HL-60 (cell line): ENCODE measurements at regions not wholly inside any gene's neighbourhood (a gene's known extent, or its start where the extent isn't known, plus 50 kb on each side); places are given as distances from the start of the nearest gene placed in this dataset.

ENCODE experiments used
- DNase-seq, 2 experiments: peaks; one replicate each; pipeline ENCODE4 v3.0.0-alpha.2; 2010 to 2020; ENCODE audit warnings: low read depth in 1 of 2, low spot score in 1 of 2
- H3K27ac ChIP-seq: fragments of 250-450 bp; sonication (Bioruptor Pico); replicated peaks from 2 replicates; pipeline ENCODE4 v1.5.1; 2020; ENCODE audit warnings: mild to moderate bottlenecking, moderate library complexity
- H3K27me3 ChIP-seq: fragments of 250-450 bp; sonication (Bioruptor Pico); 2 replicates; pipeline ENCODE4 v1.5.1; 2021; ENCODE audit warnings: mild to moderate bottlenecking, moderate library complexity; ENCODE audit not compliant: insufficient read depth, poor library complexity, severe bottlenecking
- H3K4me3 ChIP-seq: replicated peaks from 2 replicates; pipeline ENCODE4 v1.5.1; 2011; ENCODE audit warnings: mild to moderate bottlenecking, control low read depth, low read length; ENCODE audit not compliant: insufficient read depth
- CTCF ChIP-seq: IDR thresholded peaks from one replicate; pipeline ENCODE4 v1.5.1; 2011; ENCODE audit warnings: low read length, control low read depth, inconsistent platforms; ENCODE audit not compliant: insufficient read depth
- GABPA ChIP-seq: IDR thresholded peaks from 2 replicates; pipeline ENCODE4 v1.6.1; 2012; ENCODE audit warnings: low read depth
- POLR2AphosphoS5 ChIP-seq: IDR thresholded peaks from 2 replicates; pipeline ENCODE4 v1.6.1; 2012; ENCODE audit warnings: low read depth
- REST ChIP-seq: IDR thresholded peaks from 2 replicates; pipeline ENCODE4 v1.6.1; 2012; ENCODE audit warnings: low read depth; ENCODE audit not compliant: insufficient replicate concordance
- SPI1 ChIP-seq: IDR thresholded peaks from 2 replicates; pipeline ENCODE4 v1.6.1; 2012; ENCODE audit warnings: low read depth, mild to moderate bottlenecking, borderline replicate concordance

GRCh38 chr18:60646725-60647124 lies 274.1 kb upstream of the MC4R start:
- Histone ChIP-seq H3K27me3 (no peaks in the 10 kb centered on the region), H3K27ac (no peak overlapping the region), H3K4me3 (no peak overlapping the region)
- no peak for DNase-seq
- no peak for TF ChIP-seq SPI1
- no peak for TF ChIP-seq REST
- no peak for TF ChIP-seq CTCF
- TF ChIP-seq POLR2AphosphoS5, result no peak
- TF ChIP-seq GABPA, result no peak

- H3K27ac ChIP-seq, result no peak overlapping the region
- no peak overlapping the region for H3K4me3 ChIP-seq
- DNase-seq, result no peak
- H3K27me3 ChIP-seq, result no peaks in the 10 kb centered on the region
- TF ChIP-seq GABPA (no peak), REST (no peak), SPI1 (no peak), POLR2AphosphoS5 (no peak), CTCF (no peak)
Measured at GRCh38 chr18:60649107-60649506, 276.5 kb upstream of the MC4R start.

GRCh38 chr18:60649842-60650536 lies 277.4 kb upstream of the MC4R start:
- Histone ChIP-seq H3K27me3 (no peaks in the 10 kb centered on the region), H3K27ac (no peak overlapping the region), H3K4me3 (no peak overlapping the region)
- no peak for TF ChIP-seq POLR2AphosphoS5
- no peak for TF ChIP-seq CTCF
- TF ChIP-seq REST, result no peak
- TF ChIP-seq SPI1, result no peak
- TF ChIP-seq GABPA, result no peak
- DNase-seq, result no peak
